ENCODE measurements at regions not wholly inside any gene's neighbourhood (a gene's known extent, or its start where the extent isn't known, plus 50 kb on each side); places are given as distances from the start of the nearest gene placed in this dataset.
A peak's percentile ranks its signal among the peaks of the same experiment; 100 is the strongest.

- 0 out of 2 replicates have a peak, but pooled peaks cover 5% of the 10 kb centered on the region for H3K4me1 ChIP-seq (ENCODE audit: control insufficient read depth, insufficient read depth, low read length)
- H3K27ac ChIP-seq (ENCODE audit: low read depth, low read length): no peak overlapping the region
- H3K27me3 ChIP-seq (ENCODE audit: control insufficient read depth, insufficient read depth, low read length): no peaks in the 10 kb centered on the region
- H3K9me3 ChIP-seq (ENCODE audit: control insufficient read depth, insufficient read depth, low read length): no peaks in the 10 kb centered on the region
- H3K9ac ChIP-seq (ENCODE audit: low read depth, low read length): no peak overlapping the region
- no peak overlapping the region for H3K4me3 ChIP-seq (ENCODE audit: low read depth, low read length)
- no peaks in the 10 kb centered on the region for H3K36me3 ChIP-seq (ENCODE audit: control insufficient read depth, insufficient read depth, low read length)
Measured at GRCh38 chr22:27660306-27660705, 141.2 kb downstream of the MN1 start.

GRCh38 chr22:27662359-27663301 lies 138.9 kb downstream of the MN1 start:
- H3K9ac ChIP-seq (ENCODE audit: low read depth, low read length): no peak overlapping the region
- H3K4me3 ChIP-seq (ENCODE audit: low read depth, low read length): no peak overlapping the region
- no peaks in the 10 kb centered on the region for H3K36me3 ChIP-seq (ENCODE audit: control insufficient read depth, insufficient read depth, low read length)
- no peak overlapping the region for H3K27ac ChIP-seq (ENCODE audit: low read depth, low read length)
- peaks cover 3% of the 10 kb centered on the region; the same call in 1 of the 2 replicates for H3K4me1 ChIP-seq (ENCODE audit: control insufficient read depth, insufficient read depth, low read length)
- 0 out of 2 replicates have a peak, but pooled peaks cover 5% of the 10 kb centered on the region for H3K9me3 ChIP-seq (ENCODE audit: control insufficient read depth, insufficient read depth, low read length)
- no peaks in the 10 kb centered on the region for H3K27me3 ChIP-seq (ENCODE audit: control insufficient read depth, insufficient read depth, low read length)

GRCh38 chr22:27663812-27664211 lies 137.7 kb downstream of the MN1 start:
- Histone ChIP-seq H3K27me3 (ENCODE audit: control insufficient read depth, insufficient read depth, low read length) (no peaks in the 10 kb centered on the region), H3K9me3 (ENCODE audit: control insufficient read depth, insufficient read depth, low read length) (0 out of 2 replicates have a peak, but pooled peaks cover 5% of the 10 kb centered on the region)

GRCh38 chr22:27666272-27666997 lies 135.1 kb downstream of the MN1 start:
- H3K4me3 ChIP-seq (ENCODE audit: low read depth, low read length): no peak overlapping the region
- no peak overlapping the region for H3K9ac ChIP-seq (ENCODE audit: low read depth, low read length)
- H3K9me3 ChIP-seq (ENCODE audit: control insufficient read depth, insufficient read depth, low read length): 0 out of 2 replicates have a peak, but pooled peaks cover 5% of the 10 kb centered on the region
- no peaks in the 10 kb centered on the region for H3K36me3 ChIP-seq (ENCODE audit: control insufficient read depth, insufficient read depth, low read length)
- H3K4me1 ChIP-seq (ENCODE audit: control insufficient read depth, insufficient read depth, low read length): peaks cover 19% of the 10 kb centered on the region
- no peak overlapping the region for H3K27ac ChIP-seq (ENCODE audit: low read depth, low read length)
- H3K27me3 ChIP-seq (ENCODE audit: control insufficient read depth, insufficient read depth, low read length): no peaks in the 10 kb centered on the region

More at GRCh38 chr22:27663812-27664211, 137.7 kb downstream of the MN1 start:
- Histone ChIP-seq H3K4me3 (ENCODE audit: low read depth, low read length) (no peak overlapping the region), H3K36me3 (ENCODE audit: control insufficient read depth, insufficient read depth, low read length) (no peaks in the 10 kb centered on the region), H3K4me1 (ENCODE audit: control insufficient read depth, insufficient read depth, low read length) (no peaks in the 10 kb centered on the region; the same call in 1 of the 2 replicates), H3K9ac (ENCODE audit: low read depth, low read length) (no peak overlapping the region), H3K27ac (ENCODE audit: low read depth, low read length) (no peak overlapping the region)

- no peaks in the 10 kb centered on the region for H3K36me3 ChIP-seq (ENCODE audit: control insufficient read depth, insufficient read depth, low read length)
- H3K27ac ChIP-seq (ENCODE audit: low read depth, low read length): no peak overlapping the region
- H3K9me3 ChIP-seq (ENCODE audit: control insufficient read depth, insufficient read depth, low read length): 0 out of 2 replicates have a peak, but pooled peaks cover 5% of the 10 kb centered on the region
- no peak overlapping the region for H3K9ac ChIP-seq (ENCODE audit: low read depth, low read length)
- H3K4me3 ChIP-seq (ENCODE audit: low read depth, low read length): no peak overlapping the region
- no peaks in the 10 kb centered on the region for H3K27me3 ChIP-seq (ENCODE audit: control insufficient read depth, insufficient read depth, low read length)
- peaks cover 21% of the 10 kb centered on the region for H3K4me1 ChIP-seq (ENCODE audit: control insufficient read depth, insufficient read depth, low read length)
Measured at GRCh38 chr22:27667121-27667843, 134.3 kb downstream of the MN1 start.

- Histone ChIP-seq H3K36me3 (ENCODE audit: control insufficient read depth, insufficient read depth, low read length) (no peaks in the 10 kb centered on the region), H3K4me3 (ENCODE audit: low read depth, low read length) (no peak overlapping the region), H3K27me3 (ENCODE audit: control insufficient read depth, insufficient read depth, low read length) (no peaks in the 10 kb centered on the region), H3K9me3 (ENCODE audit: control insufficient read depth, insufficient read depth, low read length) (0 out of 2 replicates have a peak, but pooled peaks cover 5% of the 10 kb centered on the region), H3K9ac (ENCODE audit: low read depth, low read length) (no peak overlapping the region), H3K27ac (ENCODE audit: low read depth, low read length) (no peak overlapping the region), H3K4me1 (ENCODE audit: control insufficient read depth, insufficient read depth, low read length) (peaks cover 21% of the 10 kb centered on the region)
Measured at GRCh38 chr22:27668828-27669797, 132.4 kb downstream of the MN1 start.

- H3K9me3 ChIP-seq (ENCODE audit: control insufficient read depth, insufficient read depth, low read length): 0 out of 2 replicates have a peak, but pooled peaks cover 5% of the 10 kb centered on the region
- H3K27me3 ChIP-seq (ENCODE audit: control insufficient read depth, insufficient read depth, low read length): no peaks in the 10 kb centered on the region
- H3K27ac ChIP-seq (ENCODE audit: low read depth, low read length): peak overlapping the region; percentile 97
- peaks cover 21% of the 10 kb centered on the region for H3K4me1 ChIP-seq (ENCODE audit: control insufficient read depth, insufficient read depth, low read length)
- H3K4me3 ChIP-seq (ENCODE audit: low read depth, low read length): no peak overlapping the region
- H3K36me3 ChIP-seq (ENCODE audit: control insufficient read depth, insufficient read depth, low read length): no peaks in the 10 kb centered on the region
- H3K9ac ChIP-seq (ENCODE audit: low read depth, low read length): no peak overlapping the region
Measured at GRCh38 chr22:27669798-27670599, 131.6 kb downstream of the MN1 start.

- peak overlapping the region; percentile 97 for H3K27ac ChIP-seq (ENCODE audit: low read depth, low read length)
- peaks cover 21% of the 10 kb centered on the region for H3K4me1 ChIP-seq (ENCODE audit: control insufficient read depth, insufficient read depth, low read length)
- 0 out of 2 replicates have a peak, but pooled peaks cover 5% of the 10 kb centered on the region for H3K36me3 ChIP-seq (ENCODE audit: control insufficient read depth, insufficient read depth, low read length)
- H3K27me3 ChIP-seq (ENCODE audit: control insufficient read depth, insufficient read depth, low read length): no peaks in the 10 kb centered on the region
- H3K9ac ChIP-seq (ENCODE audit: low read depth, low read length): peak overlapping the region; percentile 47; the same call in 1 of the 2 replicates
- 0 out of 2 replicates have a peak, but pooled peaks cover 5% of the 10 kb centered on the region for H3K9me3 ChIP-seq (ENCODE audit: control insufficient read depth, insufficient read depth, low read length)
- 0 out of 2 replicates have a peak overlapping the region, but pooled peaks have one; percentile 9 for H3K4me3 ChIP-seq (ENCODE audit: low read depth, low read length)
Measured at GRCh38 chr22:27670701-27671412, 130.7 kb downstream of the MN1 start.

All from HUES48 (cell line).